ENCODE measurements at regions not wholly inside any gene's neighbourhood (a gene's known extent, or its start where the extent isn't known, plus 50 kb on each side); places are given as distances from the start of the nearest gene placed in this dataset.
"Not testable (repeated sequence)": the region's sequence is repeated elsewhere in the genome, so short reads cannot be mapped to it uniquely, and the experiment has no call there.

DNA sequence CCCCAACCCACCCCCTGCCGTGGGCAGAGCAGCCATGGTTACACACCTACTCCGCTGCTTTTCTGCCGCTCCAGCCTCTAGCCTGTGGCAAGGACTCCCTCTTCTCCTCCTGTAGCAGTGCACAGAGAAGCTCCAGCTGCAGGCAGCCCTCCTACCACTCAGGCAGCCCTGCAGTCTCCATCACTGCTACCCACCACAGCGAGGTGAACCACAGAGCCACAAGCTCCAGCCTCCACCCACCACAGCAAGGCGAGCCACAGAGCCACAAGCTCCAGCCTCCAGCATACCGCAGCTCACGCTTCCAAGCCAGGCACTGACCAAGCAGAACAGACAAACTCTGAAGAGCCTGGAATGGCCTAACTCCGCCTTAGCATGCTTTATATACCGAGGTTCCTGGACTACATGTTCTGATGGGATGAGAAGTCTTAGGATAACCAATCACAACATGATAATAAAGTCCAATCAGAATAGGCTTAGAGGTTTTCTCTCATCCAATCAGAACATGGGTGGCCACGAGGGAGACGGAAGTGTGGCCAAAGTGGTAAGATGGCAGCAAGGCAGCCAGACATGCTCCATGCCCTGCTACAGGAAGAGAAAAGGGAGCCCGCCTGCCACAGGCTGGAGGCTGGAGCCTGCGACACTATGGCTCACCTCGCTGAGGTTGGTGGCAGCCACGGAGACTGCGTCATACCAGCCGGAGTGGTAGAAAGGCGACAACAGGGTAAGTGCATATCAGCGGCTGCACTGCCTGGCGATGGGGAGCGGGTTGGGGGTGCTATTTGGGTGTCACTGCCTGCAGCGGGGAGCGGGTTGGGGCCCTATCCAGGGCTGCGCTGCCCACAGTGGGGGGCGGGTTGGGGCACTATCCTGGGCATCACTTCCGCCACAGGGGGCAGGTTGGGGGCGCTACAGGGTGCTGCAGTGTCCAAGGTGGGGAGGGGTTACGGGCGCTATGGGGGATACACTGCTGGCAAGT is 75.8 kb upstream of the PCAT7 start:
- DNase-seq (ENCODE audit: low read depth) = no peak
- no peak overlapping the region for H3K4me3 ChIP-seq (ENCODE audit: low read depth, low read length)
- TF ChIP-seq, protein P1, sequence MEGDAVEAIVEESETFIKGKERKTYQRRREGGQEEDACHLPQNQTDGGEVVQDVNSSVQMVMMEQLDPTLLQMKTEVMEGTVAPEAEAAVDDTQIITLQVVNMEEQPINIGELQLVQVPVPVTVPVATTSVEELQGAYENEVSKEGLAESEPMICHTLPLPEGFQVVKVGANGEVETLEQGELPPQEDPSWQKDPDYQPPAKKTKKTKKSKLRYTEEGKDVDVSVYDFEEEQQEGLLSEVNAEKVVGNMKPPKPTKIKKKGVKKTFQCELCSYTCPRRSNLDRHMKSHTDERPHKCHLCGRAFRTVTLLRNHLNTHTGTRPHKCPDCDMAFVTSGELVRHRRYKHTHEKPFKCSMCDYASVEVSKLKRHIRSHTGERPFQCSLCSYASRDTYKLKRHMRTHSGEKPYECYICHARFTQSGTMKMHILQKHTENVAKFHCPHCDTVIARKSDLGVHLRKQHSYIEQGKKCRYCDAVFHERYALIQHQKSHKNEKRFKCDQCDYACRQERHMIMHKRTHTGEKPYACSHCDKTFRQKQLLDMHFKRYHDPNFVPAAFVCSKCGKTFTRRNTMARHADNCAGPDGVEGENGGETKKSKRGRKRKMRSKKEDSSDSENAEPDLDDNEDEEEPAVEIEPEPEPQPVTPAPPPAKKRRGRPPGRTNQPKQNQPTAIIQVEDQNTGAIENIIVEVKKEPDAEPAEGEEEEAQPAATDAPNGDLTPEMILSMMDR (conservative IDR thresholded peaks at IDR 0.05; ENCODE audit: low read depth, low read length) = no peak

DNA sequence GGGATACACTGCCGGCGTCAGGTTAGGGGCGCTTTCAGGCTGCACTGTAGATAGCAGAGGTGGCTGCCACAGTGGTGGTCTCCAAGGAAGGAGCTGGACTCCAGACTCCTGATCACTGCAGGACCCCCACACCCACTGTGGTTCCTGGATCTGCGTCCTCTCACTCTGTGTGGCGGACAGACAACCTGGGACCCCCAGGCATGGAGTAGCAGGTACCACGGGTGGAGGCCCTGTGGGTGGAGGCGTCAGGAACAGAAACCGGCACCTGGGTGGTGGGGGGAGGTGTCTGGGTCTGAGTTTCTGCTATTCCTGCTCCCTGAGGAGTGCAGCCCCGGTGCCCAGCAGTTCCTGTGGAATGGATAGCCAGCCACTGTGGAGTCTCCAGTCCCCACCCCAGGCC is 75.1 kb upstream of the PCAT7 start:
- no peak for DNase-seq (ENCODE audit: low read depth)
- no peak overlapping the region for H3K4me3 ChIP-seq (ENCODE audit: low read depth, low read length)
- TF ChIP-seq, protein P1 (conservative IDR thresholded peaks at IDR 0.05; ENCODE audit: low read depth, low read length) = no peak

DNA sequence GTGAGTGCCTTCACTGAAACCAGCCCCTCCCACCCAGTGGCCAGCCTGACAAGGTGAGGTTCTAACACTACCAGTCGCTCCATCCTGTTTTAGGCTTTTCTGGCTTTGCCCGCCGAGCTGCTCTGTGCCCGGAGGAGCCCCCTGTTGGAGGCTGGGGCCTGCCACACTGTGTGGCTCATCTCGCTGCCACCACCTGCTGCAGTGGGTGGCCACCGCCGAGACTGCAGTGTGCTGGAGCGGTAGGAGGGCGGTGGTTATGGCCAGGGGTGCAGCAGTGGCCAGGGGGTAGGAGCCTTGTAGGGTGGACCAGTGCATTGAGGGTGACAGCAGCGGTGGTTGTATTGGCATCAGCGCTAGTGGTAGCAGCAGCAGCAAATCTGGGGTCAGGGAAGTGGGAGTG is 74.7 kb upstream of the PCAT7 start:
- TF ChIP-seq, protein P1 (conservative IDR thresholded peaks at IDR 0.05; ENCODE audit: low read depth, low read length) = no peak
- H3K4me3 ChIP-seq (ENCODE audit: low read depth, low read length) = no peak overlapping the region
- DNase-seq (ENCODE audit: low read depth) = no peak

DNA sequence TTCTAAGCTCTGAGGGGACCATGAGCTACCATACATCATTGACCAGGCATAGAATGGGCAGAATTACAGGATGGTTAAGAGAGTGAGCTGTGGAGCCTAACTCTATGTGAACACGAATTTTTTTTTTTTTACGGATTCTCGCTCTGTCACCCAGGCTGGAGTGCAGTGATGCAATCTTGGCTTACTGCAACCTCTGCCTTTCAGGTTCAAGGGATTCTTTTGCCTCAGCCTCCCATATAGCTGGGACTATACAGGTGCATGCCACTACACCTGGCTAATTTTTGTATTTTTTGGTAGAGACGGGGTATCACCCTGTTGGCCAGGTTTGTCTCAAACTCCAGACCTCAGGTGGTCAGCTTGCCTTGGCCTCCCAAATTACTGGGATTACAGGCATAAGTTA is 72.8 kb upstream of the PCAT7 start:
- no peak overlapping the region for H3K4me3 ChIP-seq (ENCODE audit: low read depth, low read length)
- no peak for DNase-seq (ENCODE audit: low read depth)
- TF ChIP-seq, protein P1 (conservative IDR thresholded peaks at IDR 0.05; ENCODE audit: low read depth, low read length) = no peak

DNA sequence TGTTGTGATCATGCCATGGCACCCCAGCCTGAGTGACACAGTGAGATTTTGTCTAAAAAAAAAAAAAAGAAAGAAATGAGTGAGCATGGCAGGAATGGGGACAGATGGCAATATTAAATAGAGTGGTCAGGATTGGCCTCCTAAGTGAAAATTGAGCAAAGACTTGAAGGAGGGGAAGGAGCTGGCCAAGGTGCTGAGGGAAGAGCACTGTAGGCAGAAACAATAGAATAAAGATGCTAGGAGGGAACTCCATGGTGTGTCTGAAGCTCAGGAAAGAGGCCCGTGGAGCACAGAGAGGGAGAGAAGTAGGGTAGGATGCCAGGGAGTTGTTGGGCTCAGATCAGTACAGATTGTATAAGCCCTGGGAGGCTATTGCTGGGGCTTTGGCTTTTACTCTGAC is 64.4 kb upstream of the PCAT7 start:
- TF ChIP-seq, protein P1 (conservative IDR thresholded peaks at IDR 0.05; ENCODE audit: low read depth, low read length) = no peak
- DNase-seq (ENCODE audit: low read depth) = no peak

DNA sequence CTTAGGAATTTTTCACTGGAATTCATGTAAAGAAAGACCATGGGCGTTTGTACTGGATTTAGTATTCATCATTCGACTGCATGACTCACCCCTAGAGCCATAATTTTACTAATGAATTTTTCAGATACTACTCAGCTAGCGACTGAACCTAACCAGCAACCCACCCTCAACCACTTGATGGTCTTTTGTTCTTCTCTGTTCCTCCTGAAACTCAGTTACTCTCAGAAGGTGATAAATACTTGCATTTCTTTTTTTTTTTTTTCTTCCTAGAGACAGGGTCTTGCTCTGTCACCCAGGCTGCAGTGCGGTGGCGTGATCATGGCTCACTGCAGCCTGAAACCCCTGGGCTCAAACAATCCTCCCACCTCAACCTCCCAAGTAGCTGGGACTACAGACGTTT is 62.8 kb upstream of the PCAT7 start:
- not testable (repeated sequence) for DNase-seq (ENCODE audit: low read depth); H3K4me3 ChIP-seq (ENCODE audit: low read depth, low read length)

More for the DNA sequence above, 64.4 kb upstream of the PCAT7 start:
- H3K4me3 ChIP-seq (ENCODE audit: low read depth, low read length) = no peak overlapping the region

DNA sequence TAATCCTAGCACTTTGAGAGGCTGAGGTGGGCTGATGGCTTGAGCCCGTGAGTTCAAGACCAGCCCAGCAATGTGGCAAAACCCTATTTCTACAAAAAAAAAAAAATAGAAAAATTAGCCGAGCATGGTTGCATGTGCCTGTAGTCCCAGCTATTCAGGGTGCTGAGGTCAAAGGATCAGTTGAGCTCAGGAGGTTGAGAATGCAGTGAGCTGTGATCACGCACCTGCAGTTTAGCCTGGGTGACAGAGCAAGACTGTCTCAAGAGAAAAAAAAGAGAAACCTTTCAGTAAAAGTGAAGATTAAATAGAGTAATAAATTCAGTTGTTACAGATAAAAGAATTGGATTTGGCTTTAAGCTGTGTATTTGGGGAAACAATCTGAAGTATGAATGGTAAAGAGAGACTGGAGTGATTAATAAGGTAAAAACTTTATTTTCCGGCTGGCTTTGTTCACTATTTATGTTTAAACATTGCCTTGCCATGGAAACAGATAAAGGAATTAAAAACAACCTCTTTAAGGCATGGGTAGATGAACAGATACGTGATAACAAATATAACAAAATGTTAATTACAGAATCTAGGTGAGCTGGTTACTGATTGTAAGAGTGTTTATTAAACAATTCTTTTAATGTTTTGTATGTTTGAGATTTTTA is 56.0 kb upstream of the PCAT7 start:
- H3K4me3 ChIP-seq (ENCODE audit: low read depth, low read length) = no peak overlapping the region
- DNase-seq (ENCODE audit: low read depth) = no peak
- TF ChIP-seq, protein P1 (conservative IDR thresholded peaks at IDR 0.05; ENCODE audit: low read depth, low read length) = no peak

Data from epithelial cell of proximal tubule (primary cell).